H1 (cell line): ENCODE measurements at regions not wholly inside any gene's neighbourhood (a gene's known extent, or its start where the extent isn't known, plus 50 kb on each side); places are given as distances from the start of the nearest gene placed in this dataset.

ENCODE experiments used
- CTCF ChIA-PET: fragments of 300-600 bp; sonication (Branson Sonifier 250); formaldehyde crosslinking; loops from one replicate; lab custom pipeline; 2021; ENCODE audit not compliant: partially characterized antibody; lab: Charles Lee
- POLR2A ChIA-PET: fragments of 300-600 bp; sonication (Branson Sonifier 250); formaldehyde crosslinking; loops from one replicate; lab custom pipeline; 2021; ENCODE audit warnings: inconsistent platforms; ENCODE audit not compliant: partially characterized antibody; lab: Charles Lee
- DNase-seq, 2 experiments: peaks; one replicate each; pipeline versions ENCODE4 v3.0.0 to v3.0.0-alpha.2; 2010 to 2022; ENCODE audit warnings: low spot score in 2 of 2, low read depth in 1 of 2, mixed read lengths in 1 of 2
- FAIRE-seq: peaks from 2 replicates; lab custom pipeline; 2011; peaks lifted over from hg19 to GRCh38; lab: Jason Lieb, UNC
- H2AFZ ChIP-seq: 2 replicates; pipeline ENCODE4 v1.8.1; 2012; ENCODE audit warnings: low read length, inconsistent platforms
- H2AK5ac ChIP-seq: 2 replicates; pipeline ENCODE4 v1.6.1; 2013; ENCODE audit warnings: low read depth, low read length
- H2BK120ac ChIP-seq: replicated peaks from 2 replicates; pipeline ENCODE3; 2013; ENCODE audit warnings: low read depth, low read length, inconsistent platforms
- H2BK12ac ChIP-seq: 2 replicates; pipeline ENCODE4 v1.6.1; 2013; ENCODE audit warnings: low read depth, low read length
- H2BK15ac ChIP-seq: 2 replicates; pipeline ENCODE4 v1.6.1; 2013; ENCODE audit warnings: low read length
- H2BK20ac ChIP-seq: 2 replicates; pipeline ENCODE4 v1.6.1; 2013; ENCODE audit warnings: low read length
- H2BK5ac ChIP-seq: 2 replicates; pipeline ENCODE4 v1.6.1; 2013; ENCODE audit warnings: low read depth, low read length
- H3K14ac ChIP-seq: 2 replicates; pipeline ENCODE4 v1.6.1; 2013; ENCODE audit warnings: inconsistent platforms; ENCODE audit not compliant: insufficient read length
- H3K18ac ChIP-seq: 2 replicates; pipeline ENCODE4 v1.6.1; 2013; ENCODE audit warnings: low read length; ENCODE audit errors: extremely low read depth
- H3K23ac ChIP-seq: 2 replicates; pipeline ENCODE4 v1.6.1; 2013; ENCODE audit warnings: inconsistent platforms; ENCODE audit not compliant: insufficient read length
- H3K23me2 ChIP-seq: 2 replicates; pipeline ENCODE4 v1.6.1; 2013; ENCODE audit warnings: low read depth, low read length
- H3K27ac ChIP-seq: 2 replicates; pipeline ENCODE4 v1.6.1; 2011; ENCODE audit warnings: low read depth, low read length, inconsistent platforms
- H3K27me3 ChIP-seq, 4 experiments: replicated peaks in 1 of 4; 1 replicate in 1 of 4; 2 replicates in 3 of 4; pipeline versions ENCODE4 v1.6.1 to v1.8.1; 2011 to 2013; ENCODE audit warnings: low read length in 3 of 4, mild to moderate bottlenecking in 3 of 4, inconsistent platforms in 2 of 4, mixed read lengths in 2 of 4, moderate library complexity in 1 of 4; ENCODE audit not compliant: control insufficient read depth in 3 of 4, insufficient read depth in 3 of 4; ENCODE audit errors: extremely low read depth in 1 of 4
- H3K36me3 ChIP-seq, 4 experiments: 2 replicates each; pipeline versions ENCODE4 v1.6.1 to v1.8.1; 2011 to 2013; ENCODE audit warnings: mild to moderate bottlenecking in 4 of 4, low read length in 3 of 4, moderate library complexity in 2 of 4, control low read depth in 1 of 4, inconsistent platforms in 1 of 4; ENCODE audit not compliant: insufficient read depth in 4 of 4, control insufficient read depth in 2 of 4
- H3K4ac ChIP-seq: replicated peaks from 2 replicates; pipeline ENCODE3; 2013; ENCODE audit warnings: low read length, low read depth, mixed read lengths, inconsistent platforms; ENCODE audit not compliant: insufficient read length
- H3K4me1 ChIP-seq, 4 experiments: replicated peaks in 1 of 4; 1 replicate in 1 of 4; 2 replicates in 3 of 4; pipeline versions ENCODE4 v1.6.1 to v1.8.1; 2011 to 2013; ENCODE audit warnings: low read length in 3 of 4, inconsistent platforms in 2 of 4, mixed read lengths in 1 of 4; ENCODE audit not compliant: insufficient read depth in 4 of 4, control insufficient read depth in 3 of 4
- H3K4me2 ChIP-seq, 2 experiments: 2 replicates each; pipeline versions ENCODE4 v1.6.1 to v1.8.1; 2011 to 2013; ENCODE audit warnings: low read depth in 2 of 2, low read length in 2 of 2, control low read depth in 1 of 2, inconsistent platforms in 1 of 2, mild to moderate bottlenecking in 1 of 2; ENCODE audit not compliant: insufficient read depth in 1 of 2
- H3K4me3 ChIP-seq, 4 experiments: fragments of 200-600, 300-600 bp in 1 of 4; sonication (generic), shearing (Covaris generic), sonication (Bioruptor Twin) in 1 of 4; 2 replicates each; pipeline versions ENCODE4 v1.5.1 to v1.8.1; 2011 to 2016; ENCODE audit warnings: low read length in 4 of 4, low read depth in 3 of 4, control low read depth in 2 of 4, inconsistent platforms in 2 of 4, mild to moderate bottlenecking in 2 of 4, mixed read lengths in 1 of 4, moderate library complexity in 1 of 4; ENCODE audit not compliant: insufficient read depth in 2 of 4; ENCODE audit errors: extremely low read depth in 1 of 4
- H3K56ac ChIP-seq: replicated peaks from 2 replicates; pipeline ENCODE3; 2013; ENCODE audit warnings: low read depth, mild to moderate bottlenecking, mixed read lengths, low read length, inconsistent platforms; ENCODE audit not compliant: insufficient read length
- H3K79me1 ChIP-seq: 2 replicates; pipeline ENCODE4 v1.6.1; 2013; ENCODE audit warnings: low read depth, low read length, control low read depth
- H3K79me2 ChIP-seq, 2 experiments: 2 replicates each; pipeline versions ENCODE4 v1.6.1 to v1.8.1; 2012 to 2013; ENCODE audit warnings: low read length in 2 of 2, mild to moderate bottlenecking in 2 of 2, inconsistent platforms in 1 of 2; ENCODE audit not compliant: insufficient read depth in 2 of 2, control insufficient read depth in 1 of 2
- H3K9ac ChIP-seq, 4 experiments: replicated peaks in 1 of 4; 1 replicate in 1 of 4; 2 replicates in 3 of 4; pipeline versions ENCODE4 v1.6.1 to v1.8.1; 2011 to 2013; ENCODE audit warnings: low read depth in 3 of 4, low read length in 3 of 4, control low read depth in 2 of 4, mild to moderate bottlenecking in 2 of 4, moderate library complexity in 2 of 4, inconsistent platforms in 1 of 4; ENCODE audit errors: extremely low read depth in 1 of 4
- H3K9me3 ChIP-seq, 2 experiments: 2 replicates each; pipeline versions ENCODE4 v1.6.1 to v1.8.1; 2012 to 2013; ENCODE audit warnings: mild to moderate bottlenecking in 2 of 2, moderate library complexity in 2 of 2, control low read depth in 1 of 2, inconsistent platforms in 1 of 2, low read depth in 1 of 2, low read length in 1 of 2, mixed read lengths in 1 of 2; ENCODE audit not compliant: insufficient read depth in 2 of 2
- H4K20me1 ChIP-seq, 2 experiments: replicated peaks in 1 of 2; 2 replicates each; pipeline versions ENCODE3 to v1.8.1; 2011 to 2013; ENCODE audit warnings: inconsistent platforms in 2 of 2, low read length in 2 of 2, mild to moderate bottlenecking in 1 of 2; ENCODE audit not compliant: insufficient read depth in 2 of 2, control insufficient read depth in 1 of 2
- H4K5ac ChIP-seq: 2 replicates; pipeline ENCODE4 v1.6.1; 2013; ENCODE audit warnings: low read length, low read depth, mixed read lengths, inconsistent platforms; ENCODE audit not compliant: insufficient read length
- H4K8ac ChIP-seq: 2 replicates; pipeline ENCODE4 v1.8.0; 2013; ENCODE audit warnings: mild to moderate bottlenecking, moderate library complexity, low read length, inconsistent platforms; ENCODE audit not compliant: insufficient read depth; ENCODE audit errors: extremely low read depth
- H4K91ac ChIP-seq: replicated peaks from 2 replicates; pipeline ENCODE3; 2013; ENCODE audit warnings: low read length, mixed read lengths, inconsistent platforms; ENCODE audit not compliant: insufficient read length
- CTCF ChIP-seq, 3 experiments: IDR thresholded peaks; 1 replicate in 2 of 3; 2 replicates in 1 of 3; pipeline versions ENCODE4 v1.5.1 to v1.6.1; 2011; ENCODE audit warnings: low read length in 3 of 3, mild to moderate bottlenecking in 3 of 3, inconsistent platforms in 2 of 3, low read depth in 1 of 3, moderate library complexity in 1 of 3; ENCODE audit not compliant: insufficient read depth in 1 of 3; ENCODE audit errors: control extremely low read depth in 1 of 3
- POLR2A ChIP-seq, 2 experiments: IDR thresholded peaks; 1 replicate in 1 of 2; 2 replicates in 1 of 2; pipeline ENCODE4 v1.6.1; 2011; ENCODE audit warnings: low read depth in 2 of 2, low read length in 2 of 2, mild to moderate bottlenecking in 2 of 2; ENCODE audit errors: control extremely low read depth in 1 of 2
- RAD21 ChIP-seq, 2 experiments: IDR thresholded peaks in 1 of 2; conservative IDR thresholded peaks in 1 of 2; 2 replicates each; pipeline ENCODE4 v1.6.1; 2011; ENCODE audit warnings: low read depth in 2 of 2, low read length in 2 of 2, improper control_type of control experiment in 1 of 2, inconsistent platforms in 1 of 2, mild to moderate bottlenecking in 1 of 2, moderate library complexity in 1 of 2
- SIX5 ChIP-seq: IDR thresholded peaks from 2 replicates; pipeline ENCODE4 v1.6.1; 2011; ENCODE audit warnings: mild to moderate bottlenecking, low read depth, low read length
- USF2 ChIP-seq: IDR thresholded peaks from 2 replicates; pipeline ENCODE4 v1.6.1; 2011; ENCODE audit warnings: low read length, improper control_type of control experiment
- YY1 ChIP-seq: IDR thresholded peaks from 2 replicates; pipeline ENCODE4 v1.6.1; 2011; ENCODE audit warnings: low read depth, mild to moderate bottlenecking, low read length
- WGBS, 2 experiments: shearing (Covaris generic) in 1 of 2; methylation state at CpG; one replicate each; pipeline versions ENCODE4 v1.1.6 to v1.1.7; 2013 to 2015; ENCODE audit warnings: low lambda C conversion rate in 2 of 2, mixed read lengths in 2 of 2, inconsistent platforms in 1 of 2, low coverage in 1 of 2, missing lambda C conversion rate in 1 of 2; ENCODE audit not compliant: insufficient replicate concordance in 2 of 2, insufficient coverage in 1 of 2, insufficient read length in 1 of 2; ENCODE audit errors: extremely low coverage in 1 of 2, missing lambda C conversion rate in 1 of 2; 5-methylcytosine and 5-hydroxymethylcytosine counted together

DNA sequence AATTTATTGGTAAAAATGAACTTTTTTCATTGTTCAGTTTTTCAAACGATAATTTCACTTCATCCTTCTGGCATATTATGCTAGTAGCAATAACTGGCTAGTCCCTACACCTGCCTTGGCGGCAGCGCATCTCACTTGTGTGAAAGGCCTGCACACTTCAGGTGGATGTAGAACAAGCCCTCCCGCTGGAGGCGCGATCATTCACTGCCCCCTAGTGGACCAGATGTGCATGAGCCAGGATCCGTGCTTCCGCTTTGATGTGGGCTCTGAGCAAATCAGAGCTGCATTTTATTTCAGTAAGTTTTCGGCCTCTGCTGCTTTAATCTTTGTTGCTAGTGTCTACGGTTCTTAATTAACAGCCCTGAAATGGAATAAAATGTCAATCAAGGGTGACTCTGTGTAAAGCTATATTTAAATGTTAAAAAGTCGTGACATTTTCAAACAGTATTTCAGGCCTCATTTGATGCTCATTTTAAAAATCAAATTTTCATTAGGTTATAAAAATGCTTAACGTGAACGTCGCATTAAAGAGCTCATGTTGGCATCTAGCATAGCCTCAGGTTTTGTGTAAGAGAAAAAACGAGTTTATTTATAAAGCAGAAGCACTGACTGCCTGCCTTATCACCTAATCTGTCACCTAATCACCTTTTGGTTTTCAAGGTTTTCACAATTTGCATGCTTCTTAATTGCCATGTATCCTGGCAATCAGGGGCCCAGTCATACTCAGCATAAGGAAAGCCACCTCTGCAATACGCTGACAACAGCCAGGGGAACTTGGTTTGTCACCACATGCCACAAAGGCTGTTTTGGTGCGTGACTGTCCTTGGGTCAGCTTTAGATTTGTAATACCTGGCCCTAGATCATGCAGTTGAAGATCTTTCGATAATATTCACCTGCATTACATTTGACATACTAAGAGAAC, 112.2 kb downstream of the TEX26 start:
- ChIA-PET POLR2A (interaction anchor here (1.0 to 1.3 kb wide), 2 partner anchors 9 to 65 kb away, joined by 3 to 4 read pairs; no protein-coding TSS in a partner anchor), CTCF (interaction anchor here (0.6 to 4.7 kb wide), 64 partner anchors 8 to 758 kb away, joined by 3 to 39 read pairs (median 4); partner anchors contain the start of gene TEX26)
- no peak overlapping the region for H4K5ac ChIP-seq
- peak overlapping the region in 1 of 2 experiments; percentile 50; a peak in 2 of 4 replicates for H3K4me2 ChIP-seq
- no peaks in the 10 kb centered on the region for H3K9me3 ChIP-seq
- 39% methylated on average over 18 of the region's 18 CpGs; no CpG with 5 or more reads in 1 of the 2 experiments for WGBS, 2 experiments
- no peak overlapping the region for H3K23ac ChIP-seq
- no peak overlapping the region for H2BK12ac ChIP-seq
- no peaks in the 10 kb centered on the region for H3K79me2 ChIP-seq
- H3K18ac ChIP-seq: no peak overlapping the region
- no peaks in the 10 kb centered on the region for H3K36me3 ChIP-seq
- no peak overlapping the region for H2BK20ac ChIP-seq
- peaks cover 0 to 4% (median 0%) of the 10 kb centered on the region in 4 experiments; a peak in 2 of 7 replicates for H3K4me1 ChIP-seq
- TF ChIP-seq USF2 (no peak), YY1 (no peak), POLR2A (IDR thresholded peaks at IDR 0.05; ENCODE audit: control extremely low read depth in 1 of 2, low read depth in 2 of 2, low read length in 2 of 2) (no peak), SIX5 (no peak), CTCF (IDR thresholded peaks at IDR 0.05; ENCODE audit: control extremely low read depth in 1 of 3, insufficient read depth in 1 of 3, low read depth in 1 of 3, low read length in 3 of 3) (peak; percentile 96 to 97 (median 96)), RAD21 (IDR thresholded peaks at IDR 0.05 in 1 of 2, conservative IDR thresholded peaks at IDR 0.05 in 1 of 2; ENCODE audit: low read depth in 2 of 2, low read length in 2 of 2) (peak; percentile 94 to 97)
- no peak overlapping the region for H4K8ac ChIP-seq
- H2AK5ac ChIP-seq: no peak overlapping the region
- DNase-seq: peak; percentile 72 to 87
- no peak overlapping the region for H3K4ac ChIP-seq
- H3K56ac ChIP-seq: no peak overlapping the region
- H2BK120ac ChIP-seq: no peak overlapping the region
- no peak overlapping the region for H2BK15ac ChIP-seq
- no peak overlapping the region for H2BK5ac ChIP-seq
- no peaks in the 10 kb centered on the region for H3K23me2 ChIP-seq
- no peaks in the 10 kb centered on the region for H4K20me1 ChIP-seq
- H3K4me3 ChIP-seq: peak overlapping the region in 1 of 4 experiments; percentile 35; a peak in 2 of 8 replicates
- no peak overlapping the region for H3K9ac ChIP-seq
- H3K27ac ChIP-seq: no peak overlapping the region
- H3K14ac ChIP-seq: no peak overlapping the region
- H3K27me3 ChIP-seq: no peaks in the 10 kb centered on the region
- H2AFZ ChIP-seq: no peak overlapping the region
- peak; percentile 90 for FAIRE-seq
- H3K79me1 ChIP-seq: no peaks in the 10 kb centered on the region
- H4K91ac ChIP-seq: no peak overlapping the region
